Neural cell (in vitro differentiated cells): ENCODE measurements at regions not wholly inside any gene's neighbourhood (a gene's known extent, or its start where the extent isn't known, plus 50 kb on each side); places are given as distances from the start of the nearest gene placed in this dataset.

Experiments
- H2AFZ ChIP-seq: fragments of 200-600, 300-800 bp; sonication (generic), shearing (Covaris generic); 2 replicates; pipeline ENCODE4 v1.6.0; 2014; ENCODE audit warnings: low read depth, mild to moderate bottlenecking, antibody characterized with exemption, low read length, moderate library complexity
- H3F3A ChIP-seq: fragments of 200-600 bp; shearing (Covaris generic); 2 replicates; pipeline ENCODE4 v1.6.1; 2016; ENCODE audit warnings: mild to moderate bottlenecking, moderate library complexity, mixed read lengths, antibody characterized with exemption, low read length; ENCODE audit not compliant: insufficient read depth, poor library complexity, severe bottlenecking
- H3K27ac ChIP-seq: fragments of 200-600, 300-800 bp; sonication (generic), shearing (Covaris generic); 2 replicates; pipeline ENCODE4 v1.5.1; 2014; ENCODE audit warnings: mild to moderate bottlenecking, low read length, moderate library complexity
- H3K27me3 ChIP-seq: fragments of 300-800, 200-600 bp; sonication (generic), shearing (Covaris generic); 2 replicates; pipeline ENCODE4 v1.6.0; 2014; ENCODE audit warnings: mild to moderate bottlenecking, low read depth, low read length, moderate library complexity; ENCODE audit not compliant: insufficient read depth
- H3K36me3 ChIP-seq: fragments of 300-800, 200-600 bp; sonication (generic), shearing (Covaris generic); 2 replicates; pipeline ENCODE4 v1.5.1; 2014; ENCODE audit warnings: mild to moderate bottlenecking, antibody characterized with exemption, low read length, moderate library complexity; ENCODE audit not compliant: insufficient read depth
- H3K4me2 ChIP-seq: fragments of 300-800, 200-600 bp; sonication (generic), shearing (Covaris generic); 2 replicates; pipeline ENCODE4 v1.6.0; 2014; ENCODE audit warnings: mild to moderate bottlenecking, low read length
- H3K4me3 ChIP-seq: fragments of 300-800, 200-600 bp; sonication (generic), shearing (Covaris generic); 2 replicates; pipeline ENCODE4 v1.5.1; 2014; ENCODE audit warnings: mild to moderate bottlenecking, low read length, moderate library complexity
- H3K79me2 ChIP-seq: fragments of 200-600 bp; shearing (Covaris generic); replicated peaks from 2 replicates; pipeline ENCODE4 v1.6.0; 2014; ENCODE audit warnings: mild to moderate bottlenecking, low read length, moderate library complexity; ENCODE audit not compliant: insufficient read depth
- H3K9ac ChIP-seq: fragments of 300-800, 200-600 bp; sonication (generic), shearing (Covaris generic); 2 replicates; pipeline ENCODE4 v1.6.1; 2016; ENCODE audit warnings: mild to moderate bottlenecking, low read length, mixed read lengths
- H3K9me2 ChIP-seq: fragments of 200-600 bp; shearing (Covaris generic); 2 replicates; pipeline ENCODE4 v1.6.1; 2016; ENCODE audit warnings: mild to moderate bottlenecking, low read length, mixed read lengths; ENCODE audit not compliant: insufficient read depth
- H3K9me3 ChIP-seq: fragments of 200-600, 300-800 bp; sonication (generic), shearing (Covaris generic); 2 replicates; pipeline ENCODE4 v1.6.1; 2016; ENCODE audit warnings: mild to moderate bottlenecking, mixed run types, low read length, moderate library complexity, mixed read lengths
- H4K20me1 ChIP-seq: fragments of 200-600 bp; shearing (Covaris generic); 2 replicates; pipeline ENCODE4 v1.6.1; 2016; ENCODE audit warnings: mild to moderate bottlenecking, mixed run types; ENCODE audit not compliant: insufficient read depth
- CTCF ChIP-seq: fragments of 450-650 bp; IDR thresholded peaks from 2 replicates; pipeline ENCODE4 v1.5.1; 2014; ENCODE audit warnings: antibody characterized with exemption, mild to moderate bottlenecking, moderate library complexity; ENCODE audit not compliant: poor library complexity, severe bottlenecking
- EP300 ChIP-seq: fragments of 450-650 bp; conservative IDR thresholded peaks from 2 replicates; pipeline ENCODE4 v1.6.1; 2014; ENCODE audit warnings: antibody characterized with exemption, mild to moderate bottlenecking, moderate library complexity; ENCODE audit not compliant: poor library complexity, severe bottlenecking
- EZH2 ChIP-seq: fragments of 200-600, 300-800 bp; shearing (Covaris generic), sonication (generic); IDR thresholded peaks from 2 replicates; pipeline ENCODE4 v1.6.1; 2014; ENCODE audit warnings: antibody characterized with exemption, low read length, borderline replicate concordance, mild to moderate bottlenecking; ENCODE audit not compliant: insufficient read depth, poor library complexity, severe bottlenecking
- MXI1 ChIP-seq: fragments of 450-650 bp; conservative IDR thresholded peaks from 2 replicates; pipeline ENCODE4 v1.6.1; 2014; ENCODE audit warnings: antibody characterized with exemption, mild to moderate bottlenecking; ENCODE audit not compliant: poor library complexity, severe bottlenecking
- POLR2AphosphoS5 ChIP-seq: IDR thresholded peaks from 2 replicates; pipeline ENCODE4 v1.6.1; 2012
- RAD21 ChIP-seq: fragments of 450-650 bp; conservative IDR thresholded peaks from 2 replicates; pipeline ENCODE4 v1.6.1; 2014; ENCODE audit warnings: antibody characterized with exemption, mild to moderate bottlenecking, moderate library complexity
- REST ChIP-seq: IDR thresholded peaks from 2 replicates; pipeline ENCODE4 v1.6.1; 2012; ENCODE audit warnings: borderline replicate concordance
- SMC3 ChIP-seq: fragments of 450-650 bp; conservative IDR thresholded peaks from 2 replicates; pipeline ENCODE4 v1.6.1; 2014; ENCODE audit warnings: antibody characterized with exemption, mild to moderate bottlenecking, moderate library complexity; ENCODE audit not compliant: poor library complexity
- TAF1 ChIP-seq: IDR thresholded peaks from 2 replicates; pipeline ENCODE4 v1.6.1; 2012; ENCODE audit warnings: low read depth

- Histone ChIP-seq H3K4me3 (no peak overlapping the region), H3K9me2 (no peaks in the 10 kb centered on the region), H3K9me3 (no peaks in the 10 kb centered on the region), H3K27me3 (no peaks in the 10 kb centered on the region), H3K9ac (no peak overlapping the region), H4K20me1 (no peaks in the 10 kb centered on the region), H3K4me2 (no peak overlapping the region), H3K27ac (no peak overlapping the region), H2AFZ (no peak overlapping the region), H3F3A (no peaks in the 10 kb centered on the region), H3K36me3 (no peaks in the 10 kb centered on the region), H3K79me2 (no peaks in the 10 kb centered on the region)
- no peak for TF ChIP-seq MXI1
- TF ChIP-seq RAD21 = no peak
- no peak for TF ChIP-seq EP300
- no peak for TF ChIP-seq POLR2AphosphoS5
- TF ChIP-seq CTCF = no peak
- TF ChIP-seq EZH2 = no peak
- no peak for TF ChIP-seq TAF1
- TF ChIP-seq SMC3 = no peak
- TF ChIP-seq REST = no peak
Measured at GRCh38 chr1:82266351-82266750, 465.6 kb downstream of the ADGRL2 start.

- no peak overlapping the region for H3K9ac ChIP-seq
- no peaks in the 10 kb centered on the region for H3K27me3 ChIP-seq
- H4K20me1 ChIP-seq = no peaks in the 10 kb centered on the region
- no peak overlapping the region for H2AFZ ChIP-seq
- TF ChIP-seq RAD21 (no peak), TAF1 (no peak), MXI1 (no peak), CTCF (no peak), EP300 (no peak), POLR2AphosphoS5 (no peak), SMC3 (no peak), REST (no peak), EZH2 (no peak)
- H3K9me2 ChIP-seq = no peaks in the 10 kb centered on the region
- H3F3A ChIP-seq = no peaks in the 10 kb centered on the region
- no peak overlapping the region for H3K27ac ChIP-seq
- H3K4me2 ChIP-seq = no peak overlapping the region
- no peaks in the 10 kb centered on the region for H3K36me3 ChIP-seq
- H3K79me2 ChIP-seq = no peaks in the 10 kb centered on the region
- no peaks in the 10 kb centered on the region for H3K9me3 ChIP-seq
- H3K4me3 ChIP-seq = no peak overlapping the region
Measured at GRCh38 chr1:82265436-82265835, 464.7 kb downstream of the ADGRL2 start.
